Neural cell (in vitro differentiated cells): ENCODE measurements at regions not wholly inside any gene's neighbourhood (a gene's known extent, or its start where the extent isn't known, plus 50 kb on each side); places are given as distances from the start of the nearest gene placed in this dataset.

ENCODE experiments used
- H2AFZ ChIP-seq: fragments of 200-600, 300-800 bp; sonication (generic), shearing (Covaris generic); 2 replicates; pipeline ENCODE4 v1.6.0; 2014; ENCODE audit warnings: low read depth, mild to moderate bottlenecking, antibody characterized with exemption, low read length, moderate library complexity
- H3F3A ChIP-seq: fragments of 200-600 bp; shearing (Covaris generic); 2 replicates; pipeline ENCODE4 v1.6.1; 2016; ENCODE audit warnings: mild to moderate bottlenecking, moderate library complexity, mixed read lengths, antibody characterized with exemption, low read length; ENCODE audit not compliant: insufficient read depth, poor library complexity, severe bottlenecking
- H3K27ac ChIP-seq: fragments of 200-600, 300-800 bp; sonication (generic), shearing (Covaris generic); 2 replicates; pipeline ENCODE4 v1.5.1; 2014; ENCODE audit warnings: mild to moderate bottlenecking, low read length, moderate library complexity
- H3K27me3 ChIP-seq: fragments of 300-800, 200-600 bp; sonication (generic), shearing (Covaris generic); 2 replicates; pipeline ENCODE4 v1.6.0; 2014; ENCODE audit warnings: mild to moderate bottlenecking, low read depth, low read length, moderate library complexity; ENCODE audit not compliant: insufficient read depth
- H3K36me3 ChIP-seq: fragments of 300-800, 200-600 bp; sonication (generic), shearing (Covaris generic); 2 replicates; pipeline ENCODE4 v1.5.1; 2014; ENCODE audit warnings: mild to moderate bottlenecking, antibody characterized with exemption, low read length, moderate library complexity; ENCODE audit not compliant: insufficient read depth
- H3K4me2 ChIP-seq: fragments of 300-800, 200-600 bp; sonication (generic), shearing (Covaris generic); 2 replicates; pipeline ENCODE4 v1.6.0; 2014; ENCODE audit warnings: mild to moderate bottlenecking, low read length
- H3K4me3 ChIP-seq: fragments of 300-800, 200-600 bp; sonication (generic), shearing (Covaris generic); 2 replicates; pipeline ENCODE4 v1.5.1; 2014; ENCODE audit warnings: mild to moderate bottlenecking, low read length, moderate library complexity
- H3K79me2 ChIP-seq: fragments of 200-600 bp; shearing (Covaris generic); replicated peaks from 2 replicates; pipeline ENCODE4 v1.6.0; 2014; ENCODE audit warnings: mild to moderate bottlenecking, low read length, moderate library complexity; ENCODE audit not compliant: insufficient read depth
- H3K9ac ChIP-seq: fragments of 300-800, 200-600 bp; sonication (generic), shearing (Covaris generic); 2 replicates; pipeline ENCODE4 v1.6.1; 2016; ENCODE audit warnings: mild to moderate bottlenecking, low read length, mixed read lengths
- H3K9me2 ChIP-seq: fragments of 200-600 bp; shearing (Covaris generic); 2 replicates; pipeline ENCODE4 v1.6.1; 2016; ENCODE audit warnings: mild to moderate bottlenecking, low read length, mixed read lengths; ENCODE audit not compliant: insufficient read depth
- H3K9me3 ChIP-seq: fragments of 200-600, 300-800 bp; sonication (generic), shearing (Covaris generic); 2 replicates; pipeline ENCODE4 v1.6.1; 2016; ENCODE audit warnings: mild to moderate bottlenecking, mixed run types, low read length, moderate library complexity, mixed read lengths
- H4K20me1 ChIP-seq: fragments of 200-600 bp; shearing (Covaris generic); 2 replicates; pipeline ENCODE4 v1.6.1; 2016; ENCODE audit warnings: mild to moderate bottlenecking, mixed run types; ENCODE audit not compliant: insufficient read depth
- EP300 ChIP-seq: fragments of 450-650 bp; conservative IDR thresholded peaks from 2 replicates; pipeline ENCODE4 v1.6.1; 2014; ENCODE audit warnings: antibody characterized with exemption, mild to moderate bottlenecking, moderate library complexity; ENCODE audit not compliant: poor library complexity, severe bottlenecking
- EZH2 ChIP-seq: fragments of 200-600, 300-800 bp; shearing (Covaris generic), sonication (generic); IDR thresholded peaks from 2 replicates; pipeline ENCODE4 v1.6.1; 2014; ENCODE audit warnings: antibody characterized with exemption, low read length, borderline replicate concordance, mild to moderate bottlenecking; ENCODE audit not compliant: insufficient read depth, poor library complexity, severe bottlenecking
- MXI1 ChIP-seq: fragments of 450-650 bp; conservative IDR thresholded peaks from 2 replicates; pipeline ENCODE4 v1.6.1; 2014; ENCODE audit warnings: antibody characterized with exemption, mild to moderate bottlenecking; ENCODE audit not compliant: poor library complexity, severe bottlenecking
- POLR2AphosphoS5 ChIP-seq: IDR thresholded peaks from 2 replicates; pipeline ENCODE4 v1.6.1; 2012
- RAD21 ChIP-seq: fragments of 450-650 bp; conservative IDR thresholded peaks from 2 replicates; pipeline ENCODE4 v1.6.1; 2014; ENCODE audit warnings: antibody characterized with exemption, mild to moderate bottlenecking, moderate library complexity
- SMC3 ChIP-seq: fragments of 450-650 bp; conservative IDR thresholded peaks from 2 replicates; pipeline ENCODE4 v1.6.1; 2014; ENCODE audit warnings: antibody characterized with exemption, mild to moderate bottlenecking, moderate library complexity; ENCODE audit not compliant: poor library complexity
- TAF1 ChIP-seq: IDR thresholded peaks from 2 replicates; pipeline ENCODE4 v1.6.1; 2012; ENCODE audit warnings: low read depth
- TF ChIP-seq, protein P1 (sequence below): IDR thresholded peaks from 2 replicates; pipeline ENCODE4 v1.6.1; 2012; ENCODE audit warnings: borderline replicate concordance
- TF ChIP-seq, protein P2 (sequence below): fragments of 450-650 bp; IDR thresholded peaks from 2 replicates; pipeline ENCODE4 v1.5.1; 2014; ENCODE audit warnings: antibody characterized with exemption, mild to moderate bottlenecking, moderate library complexity; ENCODE audit not compliant: poor library complexity, severe bottlenecking

DNA sequence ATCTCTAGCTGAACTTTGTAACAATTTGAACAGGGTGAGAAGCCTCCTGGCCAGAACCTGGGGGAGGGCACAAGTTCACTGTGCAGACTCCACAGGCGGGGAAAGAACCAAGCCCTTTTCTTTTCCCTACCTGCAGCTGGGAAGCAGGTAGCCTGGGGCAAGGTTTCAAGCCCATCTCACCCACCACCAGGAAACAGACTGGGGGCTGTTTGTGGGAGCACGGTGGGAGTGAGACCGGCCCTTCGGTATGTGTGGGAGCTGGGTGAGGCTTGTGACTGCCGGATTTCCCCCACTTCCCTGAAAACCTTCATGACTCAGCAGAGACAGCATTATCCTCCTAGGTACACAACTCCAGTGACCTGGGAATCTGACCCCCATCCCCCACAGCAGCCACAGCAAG is 211.7 kb downstream of the ZNF674 start:
- H3K27ac ChIP-seq: no peak overlapping the region
- no peaks in the 10 kb centered on the region for H3K9me2 ChIP-seq
- no peak overlapping the region for H3K4me3 ChIP-seq
- no peaks in the 10 kb centered on the region for H4K20me1 ChIP-seq
- no peak overlapping the region for H3K9ac ChIP-seq
- TF ChIP-seq EP300: no peak
- H3K79me2 ChIP-seq: no peaks in the 10 kb centered on the region
- no peak overlapping the region for H2AFZ ChIP-seq
- H3K36me3 ChIP-seq: no peaks in the 10 kb centered on the region
- no peaks in the 10 kb centered on the region for H3K27me3 ChIP-seq
- H3K4me2 ChIP-seq: no peak overlapping the region
- no peaks in the 10 kb centered on the region for H3K9me3 ChIP-seq
- no peaks in the 10 kb centered on the region for H3F3A ChIP-seq

DNA sequence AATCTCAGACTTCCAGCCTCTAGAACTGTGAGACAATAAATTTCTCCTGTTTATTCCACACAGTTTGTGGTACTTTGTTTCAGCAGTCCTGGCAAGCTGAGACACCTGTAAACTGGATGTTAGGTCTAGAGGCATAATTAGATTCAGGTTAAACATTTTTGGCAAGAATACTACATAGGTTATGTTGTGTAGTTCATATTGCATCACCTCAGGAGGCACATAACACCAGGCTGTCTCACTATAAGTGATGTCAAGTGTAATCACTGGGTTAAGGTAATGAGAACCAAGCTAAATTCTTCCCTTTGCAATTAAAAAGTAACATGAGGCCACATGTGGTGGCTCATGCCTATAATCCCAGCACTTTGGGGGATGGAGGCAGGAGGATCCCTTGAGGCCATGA is 214.2 kb downstream of the ZNF674 start:
- no peaks in the 10 kb centered on the region for H3F3A ChIP-seq
- H2AFZ ChIP-seq: no peak overlapping the region
- H3K36me3 ChIP-seq: no peaks in the 10 kb centered on the region
- TF ChIP-seq SMC3 (no peak), EZH2 (no peak), MXI1 (no peak), RAD21 (no peak), TAF1 (no peak), EP300 (no peak), POLR2AphosphoS5 (no peak)
- TF ChIP-seq, protein P1, sequence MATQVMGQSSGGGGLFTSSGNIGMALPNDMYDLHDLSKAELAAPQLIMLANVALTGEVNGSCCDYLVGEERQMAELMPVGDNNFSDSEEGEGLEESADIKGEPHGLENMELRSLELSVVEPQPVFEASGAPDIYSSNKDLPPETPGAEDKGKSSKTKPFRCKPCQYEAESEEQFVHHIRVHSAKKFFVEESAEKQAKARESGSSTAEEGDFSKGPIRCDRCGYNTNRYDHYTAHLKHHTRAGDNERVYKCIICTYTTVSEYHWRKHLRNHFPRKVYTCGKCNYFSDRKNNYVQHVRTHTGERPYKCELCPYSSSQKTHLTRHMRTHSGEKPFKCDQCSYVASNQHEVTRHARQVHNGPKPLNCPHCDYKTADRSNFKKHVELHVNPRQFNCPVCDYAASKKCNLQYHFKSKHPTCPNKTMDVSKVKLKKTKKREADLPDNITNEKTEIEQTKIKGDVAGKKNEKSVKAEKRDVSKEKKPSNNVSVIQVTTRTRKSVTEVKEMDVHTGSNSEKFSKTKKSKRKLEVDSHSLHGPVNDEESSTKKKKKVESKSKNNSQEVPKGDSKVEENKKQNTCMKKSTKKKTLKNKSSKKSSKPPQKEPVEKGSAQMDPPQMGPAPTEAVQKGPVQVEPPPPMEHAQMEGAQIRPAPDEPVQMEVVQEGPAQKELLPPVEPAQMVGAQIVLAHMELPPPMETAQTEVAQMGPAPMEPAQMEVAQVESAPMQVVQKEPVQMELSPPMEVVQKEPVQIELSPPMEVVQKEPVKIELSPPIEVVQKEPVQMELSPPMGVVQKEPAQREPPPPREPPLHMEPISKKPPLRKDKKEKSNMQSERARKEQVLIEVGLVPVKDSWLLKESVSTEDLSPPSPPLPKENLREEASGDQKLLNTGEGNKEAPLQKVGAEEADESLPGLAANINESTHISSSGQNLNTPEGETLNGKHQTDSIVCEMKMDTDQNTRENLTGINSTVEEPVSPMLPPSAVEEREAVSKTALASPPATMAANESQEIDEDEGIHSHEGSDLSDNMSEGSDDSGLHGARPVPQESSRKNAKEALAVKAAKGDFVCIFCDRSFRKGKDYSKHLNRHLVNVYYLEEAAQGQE: no peak
- TF ChIP-seq, protein P2, sequence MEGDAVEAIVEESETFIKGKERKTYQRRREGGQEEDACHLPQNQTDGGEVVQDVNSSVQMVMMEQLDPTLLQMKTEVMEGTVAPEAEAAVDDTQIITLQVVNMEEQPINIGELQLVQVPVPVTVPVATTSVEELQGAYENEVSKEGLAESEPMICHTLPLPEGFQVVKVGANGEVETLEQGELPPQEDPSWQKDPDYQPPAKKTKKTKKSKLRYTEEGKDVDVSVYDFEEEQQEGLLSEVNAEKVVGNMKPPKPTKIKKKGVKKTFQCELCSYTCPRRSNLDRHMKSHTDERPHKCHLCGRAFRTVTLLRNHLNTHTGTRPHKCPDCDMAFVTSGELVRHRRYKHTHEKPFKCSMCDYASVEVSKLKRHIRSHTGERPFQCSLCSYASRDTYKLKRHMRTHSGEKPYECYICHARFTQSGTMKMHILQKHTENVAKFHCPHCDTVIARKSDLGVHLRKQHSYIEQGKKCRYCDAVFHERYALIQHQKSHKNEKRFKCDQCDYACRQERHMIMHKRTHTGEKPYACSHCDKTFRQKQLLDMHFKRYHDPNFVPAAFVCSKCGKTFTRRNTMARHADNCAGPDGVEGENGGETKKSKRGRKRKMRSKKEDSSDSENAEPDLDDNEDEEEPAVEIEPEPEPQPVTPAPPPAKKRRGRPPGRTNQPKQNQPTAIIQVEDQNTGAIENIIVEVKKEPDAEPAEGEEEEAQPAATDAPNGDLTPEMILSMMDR: no peak
- no peak overlapping the region for H3K27ac ChIP-seq
- no peaks in the 10 kb centered on the region for H3K9me3 ChIP-seq
- H3K9ac ChIP-seq: no peak overlapping the region
- H4K20me1 ChIP-seq: no peaks in the 10 kb centered on the region
- no peaks in the 10 kb centered on the region for H3K9me2 ChIP-seq
- H3K4me2 ChIP-seq: no peak overlapping the region
- no peaks in the 10 kb centered on the region for H3K27me3 ChIP-seq
- no peak overlapping the region for H3K4me3 ChIP-seq
- no peaks in the 10 kb centered on the region for H3K79me2 ChIP-seq

DNA sequence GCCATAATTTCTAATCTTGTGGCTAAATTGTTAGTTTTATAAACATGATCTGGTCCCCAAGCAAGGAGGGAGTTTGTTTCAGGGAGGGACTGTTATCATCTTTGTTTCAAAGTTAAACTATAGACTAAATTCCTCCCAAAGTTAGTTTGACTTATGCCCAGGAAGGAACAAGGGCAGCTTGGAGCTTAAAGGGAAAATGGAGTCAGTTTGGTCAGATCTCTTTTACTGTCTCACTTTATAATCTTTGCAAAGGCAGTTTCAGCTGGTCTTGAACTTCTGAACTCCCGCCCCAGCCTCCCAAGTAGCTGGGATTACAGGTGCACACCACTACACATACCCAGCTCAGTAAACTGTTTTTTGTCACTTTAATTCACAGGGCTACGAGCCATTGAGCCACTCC is 214.7 kb downstream of the ZNF674 start:
- H3K36me3 ChIP-seq: no peaks in the 10 kb centered on the region
- TF ChIP-seq, protein P1: no peak
- TF ChIP-seq EP300: no peak
- no peak for TF ChIP-seq TAF1
- no peak for TF ChIP-seq MXI1
- TF ChIP-seq EZH2: no peak
- H4K20me1 ChIP-seq: no peaks in the 10 kb centered on the region
- no peak overlapping the region for H2AFZ ChIP-seq
- no peaks in the 10 kb centered on the region for H3F3A ChIP-seq
- no peak overlapping the region for H3K4me2 ChIP-seq
- H3K27me3 ChIP-seq: no peaks in the 10 kb centered on the region
- no peaks in the 10 kb centered on the region for H3K9me3 ChIP-seq
- no peaks in the 10 kb centered on the region for H3K9me2 ChIP-seq
- H3K27ac ChIP-seq: no peak overlapping the region
- H3K9ac ChIP-seq: no peak overlapping the region
- H3K4me3 ChIP-seq: no peak overlapping the region
- H3K79me2 ChIP-seq: no peaks in the 10 kb centered on the region
